ENCODE measurements at regions not wholly inside any gene's neighbourhood (a gene's known extent, or its start where the extent isn't known, plus 50 kb on each side); places are given as distances from the start of the nearest gene placed in this dataset.

DNA sequence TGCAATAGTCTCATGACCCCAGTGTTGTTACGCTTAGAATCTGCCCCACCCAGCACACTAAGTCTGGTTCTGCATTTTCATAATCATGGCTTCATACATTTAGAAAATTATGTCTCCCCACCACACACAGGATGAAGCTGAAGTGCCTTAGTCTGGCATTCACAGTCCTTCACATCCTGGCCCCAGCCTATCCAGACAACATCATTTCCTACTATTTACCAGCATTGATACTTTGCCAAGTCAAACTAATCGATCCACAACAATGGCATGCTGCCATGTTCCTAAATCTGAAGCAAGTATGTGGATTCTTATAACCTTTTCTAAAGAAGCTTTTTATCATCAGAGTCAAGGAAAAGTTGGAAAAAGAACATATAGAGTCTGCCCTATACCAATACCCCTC, 132.4 kb upstream of the FBXL4 start:
- no peaks in the 10 kb centered on the region for H3K79me2 ChIP-seq (ENCODE audit: insufficient read depth, low read depth, low read length)
- no TSS peak for BruUV-seq (replicated peaks)
- H3K27ac ChIP-seq (ENCODE audit: low read depth, low read length, poor library complexity, severe bottlenecking) = no peak overlapping the region
- TF ChIP-seq, protein P1, sequence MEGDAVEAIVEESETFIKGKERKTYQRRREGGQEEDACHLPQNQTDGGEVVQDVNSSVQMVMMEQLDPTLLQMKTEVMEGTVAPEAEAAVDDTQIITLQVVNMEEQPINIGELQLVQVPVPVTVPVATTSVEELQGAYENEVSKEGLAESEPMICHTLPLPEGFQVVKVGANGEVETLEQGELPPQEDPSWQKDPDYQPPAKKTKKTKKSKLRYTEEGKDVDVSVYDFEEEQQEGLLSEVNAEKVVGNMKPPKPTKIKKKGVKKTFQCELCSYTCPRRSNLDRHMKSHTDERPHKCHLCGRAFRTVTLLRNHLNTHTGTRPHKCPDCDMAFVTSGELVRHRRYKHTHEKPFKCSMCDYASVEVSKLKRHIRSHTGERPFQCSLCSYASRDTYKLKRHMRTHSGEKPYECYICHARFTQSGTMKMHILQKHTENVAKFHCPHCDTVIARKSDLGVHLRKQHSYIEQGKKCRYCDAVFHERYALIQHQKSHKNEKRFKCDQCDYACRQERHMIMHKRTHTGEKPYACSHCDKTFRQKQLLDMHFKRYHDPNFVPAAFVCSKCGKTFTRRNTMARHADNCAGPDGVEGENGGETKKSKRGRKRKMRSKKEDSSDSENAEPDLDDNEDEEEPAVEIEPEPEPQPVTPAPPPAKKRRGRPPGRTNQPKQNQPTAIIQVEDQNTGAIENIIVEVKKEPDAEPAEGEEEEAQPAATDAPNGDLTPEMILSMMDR (conservative IDR thresholded peaks at IDR 0.05; ENCODE audit: low read length) = no peak
- no peak for TF ChIP-seq EZH2phosphoT487 (IDR thresholded peaks at IDR 0.05; ENCODE audit: borderline replicate concordance, low read depth, low read length)
- H3K4me1 ChIP-seq (ENCODE audit: insufficient read depth, low read length, poor library complexity, severe bottlenecking) = no peaks in the 10 kb centered on the region
- H3K9me3 ChIP-seq (ENCODE audit: low read length) = no peaks in the 10 kb centered on the region
- no peak overlapping the region for H3K4me3 ChIP-seq (ENCODE audit: low read depth, low read length, poor library complexity, severe bottlenecking)
- ChIA-PET CTCF (ENCODE audit: unreplicated experiment) (no interaction called here), POLR2A (no interaction called here)
- no peaks in the 10 kb centered on the region for H3K36me3 ChIP-seq (ENCODE audit: insufficient read depth, low read length)
- H4K20me1 ChIP-seq (ENCODE audit: insufficient read depth, low read length) = no peaks in the 10 kb centered on the region
- H3K4me2 ChIP-seq (ENCODE audit: low read length) = no peak overlapping the region
- DNase-seq (ENCODE audit: low spot score) = no peak
- intact Hi-C loops (cut with micrococcal nuclease; ENCODE audit: unreplicated experiment) = no loop called here
- H2AFZ ChIP-seq (ENCODE audit: low read length) = no peak overlapping the region
- no peaks in the 10 kb centered on the region for H3K9me2 ChIP-seq (ENCODE audit: insufficient read depth, low read length)

DNA sequence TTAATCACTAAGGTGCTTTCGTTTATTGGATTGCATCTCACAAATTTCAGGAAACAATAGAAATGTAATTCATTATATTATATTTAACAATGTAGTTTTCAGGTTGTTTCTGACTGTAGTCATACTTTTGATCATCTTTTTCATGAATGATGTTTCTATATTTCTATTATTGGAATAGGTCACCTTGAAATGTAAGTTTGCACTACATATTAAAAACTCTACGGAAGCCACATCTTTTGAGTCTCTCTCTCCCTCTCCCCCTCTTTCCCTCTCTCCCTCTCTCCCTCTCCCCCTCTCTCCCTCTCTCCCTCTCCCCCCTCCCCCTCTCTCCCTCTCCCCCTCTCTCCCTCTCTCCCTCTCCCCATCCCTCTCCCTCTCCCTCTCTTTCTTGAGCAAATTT, 131.3 kb upstream of the FBXL4 start:
- intact Hi-C loops (cut with micrococcal nuclease; ENCODE audit: unreplicated experiment) = no loop called here
- Histone ChIP-seq H4K20me1 (ENCODE audit: insufficient read depth, low read length) (no peaks in the 10 kb centered on the region), H3K79me2 (ENCODE audit: insufficient read depth, low read depth, low read length) (no peaks in the 10 kb centered on the region), H3K9me2 (ENCODE audit: insufficient read depth, low read length) (no peaks in the 10 kb centered on the region), H3K36me3 (ENCODE audit: insufficient read depth, low read length) (no peaks in the 10 kb centered on the region), H3K4me1 (ENCODE audit: insufficient read depth, low read length, poor library complexity, severe bottlenecking) (no peaks in the 10 kb centered on the region), H3K4me3 (ENCODE audit: low read depth, low read length, poor library complexity, severe bottlenecking) (no peak overlapping the region), H2AFZ (ENCODE audit: low read length) (no peak overlapping the region), H3K4me2 (ENCODE audit: low read length) (no peak overlapping the region), H3K9me3 (ENCODE audit: low read length) (no peaks in the 10 kb centered on the region), H3K27ac (ENCODE audit: low read depth, low read length, poor library complexity, severe bottlenecking) (no peak overlapping the region)
- no TSS peak for BruUV-seq (replicated peaks)
- ChIA-PET POLR2A (no interaction called here), CTCF (ENCODE audit: unreplicated experiment) (no interaction called here)
- no peak for TF ChIP-seq EZH2phosphoT487 (IDR thresholded peaks at IDR 0.05; ENCODE audit: borderline replicate concordance, low read depth, low read length)
- TF ChIP-seq, protein P1 (conservative IDR thresholded peaks at IDR 0.05; ENCODE audit: low read length) = no peak
- no peak for DNase-seq (ENCODE audit: low spot score)

DNA sequence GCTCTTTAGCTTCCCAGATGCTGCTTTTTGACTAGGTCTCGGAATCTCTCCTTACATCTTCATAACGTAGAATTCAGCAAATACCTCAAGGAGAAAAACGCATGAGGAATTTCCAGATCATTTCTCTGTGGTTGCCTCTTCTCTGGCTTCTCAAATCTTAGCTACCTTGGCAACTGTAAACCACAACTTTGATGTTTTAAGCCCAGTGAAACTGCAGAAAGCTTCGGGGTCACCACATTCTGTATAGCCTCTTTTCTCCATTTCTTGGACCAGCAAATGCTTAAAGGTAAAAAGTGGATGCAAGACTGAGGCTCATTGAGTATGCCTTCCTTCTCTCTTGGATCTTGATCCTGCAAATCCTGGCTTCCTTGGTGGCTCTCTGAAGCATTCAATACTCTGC, 125.5 kb upstream of the FBXL4 start:
- BruUV-seq (replicated peaks) = no TSS peak
- no peaks in the 10 kb centered on the region for H3K4me1 ChIP-seq (ENCODE audit: insufficient read depth, low read length, poor library complexity, severe bottlenecking)
- no peaks in the 10 kb centered on the region for H3K9me2 ChIP-seq (ENCODE audit: insufficient read depth, low read length)
- H3K36me3 ChIP-seq (ENCODE audit: insufficient read depth, low read length) = no peaks in the 10 kb centered on the region
- TF ChIP-seq, protein P1 (conservative IDR thresholded peaks at IDR 0.05; ENCODE audit: low read length) = no peak
- no peak for TF ChIP-seq EZH2phosphoT487 (IDR thresholded peaks at IDR 0.05; ENCODE audit: borderline replicate concordance, low read depth, low read length)
- DNase-seq (ENCODE audit: low spot score) = no peak
- H4K20me1 ChIP-seq (ENCODE audit: insufficient read depth, low read length) = no peaks in the 10 kb centered on the region
- no peak overlapping the region for H3K4me3 ChIP-seq (ENCODE audit: low read depth, low read length, poor library complexity, severe bottlenecking)
- H3K4me2 ChIP-seq (ENCODE audit: low read length) = no peak overlapping the region
- intact Hi-C loops (cut with micrococcal nuclease; ENCODE audit: unreplicated experiment) = no loop called here
- no peaks in the 10 kb centered on the region for H3K9me3 ChIP-seq (ENCODE audit: low read length)
- POLR2A ChIA-PET = no interaction called here
- no peak overlapping the region for H3K27ac ChIP-seq (ENCODE audit: low read depth, low read length, poor library complexity, severe bottlenecking)
- no peaks in the 10 kb centered on the region for H3K79me2 ChIP-seq (ENCODE audit: insufficient read depth, low read depth, low read length)
- no peak overlapping the region for H2AFZ ChIP-seq (ENCODE audit: low read length)
- CTCF ChIA-PET (ENCODE audit: unreplicated experiment) = no interaction called here
